NB4 (cell line): ENCODE measurements at regions not wholly inside any gene's neighbourhood (a gene's known extent, or its start where the extent isn't known, plus 50 kb on each side); places are given as distances from the start of the nearest gene placed in this dataset.

Experiments
- MYC ChIP-seq: IDR thresholded peaks from 2 replicates; pipeline ENCODE4 v1.6.1; 2011; ENCODE audit warnings: low read depth, low read length
- TF ChIP-seq, protein P1 (sequence below): IDR thresholded peaks from one replicate; pipeline ENCODE4 v1.5.1; 2012; ENCODE audit warnings: low read depth, low read length

DNA sequence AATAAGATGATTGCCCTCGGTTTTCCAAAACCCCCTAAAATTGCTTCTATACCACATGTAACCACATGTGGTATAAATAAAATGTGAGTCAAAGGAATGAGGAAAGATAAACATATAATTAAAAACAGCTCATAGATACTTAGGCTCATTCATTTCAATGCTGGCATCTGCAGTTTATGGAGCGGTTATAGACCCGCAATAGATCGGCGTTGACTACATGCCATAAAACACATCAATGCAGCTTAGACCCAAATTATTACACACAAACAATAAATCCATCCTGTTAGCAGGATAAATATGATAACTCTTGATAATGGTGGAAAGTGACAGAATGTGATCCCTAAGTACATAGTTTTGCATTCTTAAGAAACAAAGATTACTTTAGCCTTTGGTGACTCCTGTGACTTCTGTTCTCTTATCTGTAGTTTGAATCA is 143.7 kb downstream of the NR2F2 start:
- TF ChIP-seq, protein P1, sequence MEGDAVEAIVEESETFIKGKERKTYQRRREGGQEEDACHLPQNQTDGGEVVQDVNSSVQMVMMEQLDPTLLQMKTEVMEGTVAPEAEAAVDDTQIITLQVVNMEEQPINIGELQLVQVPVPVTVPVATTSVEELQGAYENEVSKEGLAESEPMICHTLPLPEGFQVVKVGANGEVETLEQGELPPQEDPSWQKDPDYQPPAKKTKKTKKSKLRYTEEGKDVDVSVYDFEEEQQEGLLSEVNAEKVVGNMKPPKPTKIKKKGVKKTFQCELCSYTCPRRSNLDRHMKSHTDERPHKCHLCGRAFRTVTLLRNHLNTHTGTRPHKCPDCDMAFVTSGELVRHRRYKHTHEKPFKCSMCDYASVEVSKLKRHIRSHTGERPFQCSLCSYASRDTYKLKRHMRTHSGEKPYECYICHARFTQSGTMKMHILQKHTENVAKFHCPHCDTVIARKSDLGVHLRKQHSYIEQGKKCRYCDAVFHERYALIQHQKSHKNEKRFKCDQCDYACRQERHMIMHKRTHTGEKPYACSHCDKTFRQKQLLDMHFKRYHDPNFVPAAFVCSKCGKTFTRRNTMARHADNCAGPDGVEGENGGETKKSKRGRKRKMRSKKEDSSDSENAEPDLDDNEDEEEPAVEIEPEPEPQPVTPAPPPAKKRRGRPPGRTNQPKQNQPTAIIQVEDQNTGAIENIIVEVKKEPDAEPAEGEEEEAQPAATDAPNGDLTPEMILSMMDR = no peak
- TF ChIP-seq MYC = no peak
